GM06990 (cell line): ENCODE measurements at regions not wholly inside any gene's neighbourhood (a gene's known extent, or its start where the extent isn't known, plus 50 kb on each side); places are given as distances from the start of the nearest gene placed in this dataset.

Source experiments
- DNase-seq: peaks from one replicate; pipeline ENCODE4 v3.0.0-alpha.2; 2011; ENCODE audit not compliant: insufficient read length; ENCODE audit errors: extremely low read depth
- H3K27me3 ChIP-seq: replicated peaks from 2 replicates; pipeline ENCODE4 v1.6.0; 2011; ENCODE audit warnings: low read length; ENCODE audit not compliant: control insufficient read depth, insufficient read depth
- H3K36me3 ChIP-seq: 2 replicates; pipeline ENCODE4 v1.5.1; 2011; ENCODE audit warnings: low read length; ENCODE audit not compliant: control insufficient read depth, insufficient read depth
- H3K4me3 ChIP-seq: replicated peaks from 2 replicates; pipeline ENCODE4 v1.5.1; 2011; ENCODE audit warnings: low read depth, mild to moderate bottlenecking, control low read depth, low read length
- TF ChIP-seq, protein P1 (sequence below): IDR thresholded peaks from 2 replicates; pipeline ENCODE4 v1.5.1; 2011; ENCODE audit warnings: low read length, control low read depth, mild to moderate bottlenecking, inconsistent platforms; ENCODE audit not compliant: insufficient read depth, poor library complexity, severe bottlenecking

DNA sequence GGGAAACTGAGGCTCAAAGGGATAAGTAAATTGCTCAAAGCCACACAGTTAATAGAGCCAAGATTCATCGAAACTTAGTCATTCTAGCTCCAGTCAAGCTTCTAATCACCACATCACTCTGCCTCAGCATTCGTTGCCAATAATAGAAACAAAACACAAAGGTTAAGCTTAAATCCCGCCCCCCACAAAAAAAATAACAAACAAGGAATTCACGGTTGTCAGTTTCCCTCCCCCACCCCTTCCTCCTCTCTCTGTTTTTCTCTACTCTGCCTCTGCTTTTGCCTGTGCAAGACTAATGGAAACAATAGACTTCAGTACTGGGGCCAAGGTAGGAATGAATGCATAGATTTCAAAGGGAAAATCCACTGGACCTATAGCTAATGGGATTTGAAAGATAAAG is 70.7 kb upstream of the ZNF644 start:
- Histone ChIP-seq H3K36me3 (no peaks in the 10 kb centered on the region), H3K4me3 (no peak overlapping the region), H3K27me3 (no peaks in the 10 kb centered on the region)
- no peak for DNase-seq
- TF ChIP-seq, protein P1, sequence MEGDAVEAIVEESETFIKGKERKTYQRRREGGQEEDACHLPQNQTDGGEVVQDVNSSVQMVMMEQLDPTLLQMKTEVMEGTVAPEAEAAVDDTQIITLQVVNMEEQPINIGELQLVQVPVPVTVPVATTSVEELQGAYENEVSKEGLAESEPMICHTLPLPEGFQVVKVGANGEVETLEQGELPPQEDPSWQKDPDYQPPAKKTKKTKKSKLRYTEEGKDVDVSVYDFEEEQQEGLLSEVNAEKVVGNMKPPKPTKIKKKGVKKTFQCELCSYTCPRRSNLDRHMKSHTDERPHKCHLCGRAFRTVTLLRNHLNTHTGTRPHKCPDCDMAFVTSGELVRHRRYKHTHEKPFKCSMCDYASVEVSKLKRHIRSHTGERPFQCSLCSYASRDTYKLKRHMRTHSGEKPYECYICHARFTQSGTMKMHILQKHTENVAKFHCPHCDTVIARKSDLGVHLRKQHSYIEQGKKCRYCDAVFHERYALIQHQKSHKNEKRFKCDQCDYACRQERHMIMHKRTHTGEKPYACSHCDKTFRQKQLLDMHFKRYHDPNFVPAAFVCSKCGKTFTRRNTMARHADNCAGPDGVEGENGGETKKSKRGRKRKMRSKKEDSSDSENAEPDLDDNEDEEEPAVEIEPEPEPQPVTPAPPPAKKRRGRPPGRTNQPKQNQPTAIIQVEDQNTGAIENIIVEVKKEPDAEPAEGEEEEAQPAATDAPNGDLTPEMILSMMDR, result no peak

DNA sequence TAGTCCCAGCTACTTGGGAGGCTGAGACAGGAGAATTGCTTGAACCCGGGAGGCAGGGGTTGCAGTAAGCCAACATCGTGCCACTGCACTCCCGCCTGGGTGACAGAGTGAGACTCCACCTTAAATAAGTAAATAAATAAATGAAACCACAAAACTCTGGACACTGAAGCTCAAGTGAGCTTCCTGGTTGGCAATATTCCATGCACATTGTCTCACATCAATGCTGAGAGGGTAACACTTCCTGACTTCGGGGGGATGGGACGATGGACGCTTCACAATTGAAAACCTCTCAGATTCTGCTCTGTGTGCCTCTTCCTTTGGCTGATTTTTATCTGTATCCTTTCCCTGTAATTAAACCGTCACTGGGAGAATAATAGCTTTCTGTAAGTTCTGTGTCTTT is 70.0 kb upstream of the ZNF644 start:
- Histone ChIP-seq H3K36me3 (no peaks in the 10 kb centered on the region), H3K27me3 (no peaks in the 10 kb centered on the region), H3K4me3 (no peak overlapping the region)
- TF ChIP-seq, protein P1, result no peak
- DNase-seq, result no peak

DNA sequence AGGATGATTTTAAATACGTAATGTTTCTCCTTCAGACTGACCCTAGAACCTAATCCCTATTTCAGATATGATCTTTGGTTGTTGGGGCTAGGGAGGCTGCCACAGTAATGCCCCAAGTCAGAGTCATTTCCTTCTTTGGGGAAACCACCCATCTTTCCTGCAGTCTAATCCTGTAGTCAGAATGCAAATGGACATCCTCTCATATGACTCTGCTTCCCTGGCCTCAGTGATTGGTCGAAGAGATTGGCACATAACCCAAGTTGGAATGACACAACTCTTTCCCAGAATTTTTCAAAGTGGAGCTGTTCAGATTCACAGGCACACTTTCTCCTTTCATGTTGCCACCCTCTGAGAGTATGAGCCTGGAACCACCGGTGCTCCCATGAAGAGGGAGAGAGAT is 58.8 kb upstream of the ZNF644 start:
- Histone ChIP-seq H3K27me3 (no peaks in the 10 kb centered on the region), H3K36me3 (no peaks in the 10 kb centered on the region), H3K4me3 (no peak overlapping the region)
- TF ChIP-seq, protein P1, result no peak
- DNase-seq, result no peak

DNA sequence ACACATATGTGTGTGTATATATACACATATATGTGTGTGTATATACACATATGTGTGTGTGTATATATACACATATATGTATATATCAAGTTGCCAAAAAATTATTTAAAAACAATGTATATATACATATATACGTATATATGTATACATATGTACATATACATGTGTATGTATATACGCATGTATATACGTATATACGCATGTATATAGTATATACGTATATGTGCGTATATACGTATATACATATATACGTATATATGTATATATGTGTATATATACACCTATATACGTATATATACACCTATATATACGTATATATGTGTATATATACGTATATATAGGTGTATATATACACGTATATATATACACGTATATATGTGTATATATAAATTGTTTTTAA is 57.0 kb upstream of the ZNF644 start:
- no peak for DNase-seq
- H3K4me3 ChIP-seq, result no peak overlapping the region
- H3K36me3 ChIP-seq, result no peaks in the 10 kb centered on the region
- H3K27me3 ChIP-seq, result no peaks in the 10 kb centered on the region
- TF ChIP-seq, protein P1, result no peak

DNA sequence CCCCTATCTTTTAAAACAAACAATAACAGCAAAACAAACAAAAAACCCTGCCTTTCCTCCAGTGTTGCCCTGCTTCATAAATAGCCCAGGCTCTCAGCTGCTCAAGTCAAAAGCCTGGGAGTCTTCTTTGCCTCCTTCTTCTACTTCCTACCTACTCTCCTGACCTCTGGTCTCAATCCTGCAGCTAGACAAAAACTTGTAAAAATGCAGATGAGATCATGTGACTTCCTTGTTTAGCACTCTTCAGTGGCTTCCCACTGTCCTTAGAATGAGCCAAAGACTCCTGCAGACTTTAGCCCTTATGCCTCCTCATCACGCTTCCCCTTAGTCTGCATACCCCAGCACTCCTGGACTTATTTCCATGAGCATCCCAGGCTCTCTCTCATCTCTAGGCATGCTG is 55.0 kb upstream of the ZNF644 start:
- Histone ChIP-seq H3K4me3 (no peak overlapping the region), H3K27me3 (no peaks in the 10 kb centered on the region), H3K36me3 (no peaks in the 10 kb centered on the region)
- TF ChIP-seq, protein P1, result no peak
- no peak for DNase-seq
